Stomach (tissue), 8 donors: ENCODE measurements at regions not wholly inside any gene's neighbourhood (a gene's known extent, or its start where the extent isn't known, plus 50 kb on each side); places are given as distances from the start of the nearest gene placed in this dataset.
A peak's percentile ranks its signal among the peaks of the same experiment; 100 is the strongest.

Source experiments
- DNase-seq, 2 donors: peaks; one replicate each; pipeline versions ENCODE4 v3.0.0 to v3.0.0-alpha.2; 2013 to 2019
- H3K27ac ChIP-seq, 5 donors: fragments of 200-600 bp in 4 of 5; sonication (generic) in 4 of 5; one replicate each; pipeline ENCODE4 v1.5.1; 2013 to 2019; ENCODE audit warnings: mild to moderate bottlenecking in 1 of 5, moderate library complexity in 1 of 5
- H3K27me3 ChIP-seq, 3 donors: fragments of 200-600 bp; sonication (generic); one replicate each; pipeline ENCODE4 v1.5.1; 2017 to 2019; ENCODE audit warnings: mixed run types in 1 of 3
- H3K36me3 ChIP-seq, 4 donors: fragments of 200-600 bp; sonication (generic); 1 replicate in 3 of 4; 2 replicates in 1 of 4; pipeline ENCODE4 v1.5.1; 2016 to 2019
- H3K4me1 ChIP-seq, 4 donors: fragments of 200-600 bp; sonication (generic); one replicate each; pipeline ENCODE4 v1.5.1; 2016 to 2019
- H3K4me3 ChIP-seq, 4 donors: fragments of 200-600 bp; sonication (generic) in 3 of 4; one replicate each; pipeline ENCODE4 v1.5.1; 2016 to 2019; ENCODE audit warnings: mild to moderate bottlenecking in 1 of 4
- H3K9me3 ChIP-seq, 4 donors: fragments of 200-600 bp; sonication (generic); one replicate each; pipeline ENCODE4 v1.5.1; 2016 to 2019
- CTCF ChIP-seq, 7 experiments: fragments of 450-650 bp in 4 of 7; fragments of 200-600 bp in 3 of 7; sonication (generic) in 3 of 7; IDR thresholded peaks; one replicate each; pipeline ENCODE4 v1.5.1; 2016 to 2019; ENCODE audit warnings: antibody characterized with exemption in 7 of 7, control low read depth in 2 of 7, mild to moderate bottlenecking in 1 of 7
- EP300 ChIP-seq: sonication (generic); formaldehyde crosslinking; IDR thresholded peaks from one replicate; pipeline ENCODE4 v1.6.1; 2017; ENCODE audit warnings: antibody characterized with exemption
- POLR2A ChIP-seq, 4 donors: fragments of 450-650 bp; IDR thresholded peaks; one replicate each; pipeline ENCODE4 v1.6.1; 2016; ENCODE audit warnings: antibody characterized with exemption in 4 of 4, control low read depth in 2 of 4, mild to moderate bottlenecking in 1 of 4, moderate library complexity in 1 of 4
- POLR2AphosphoS5 ChIP-seq, 3 donors: sonication (generic); formaldehyde crosslinking; IDR thresholded peaks; one replicate each; pipeline ENCODE4 v1.6.1; 2016; ENCODE audit warnings: antibody characterized with exemption in 3 of 3
- WGBS, 5 donors: extraction: QIAGEN DNeasy Blood & Tissue Kit in 3 of 5; methylation state at CpG; one replicate each; pipeline versions ENCODE4 v1.1.5 to v1.1.7; 2013 to 2018; 5-methylcytosine and 5-hydroxymethylcytosine counted together
- intact Hi-C: fragments of 100-400 bp; cut with DNase I; formaldehyde crosslinking; loops from one replicate; pipeline ENCODE4 v1.15.1; 2023; ENCODE audit warnings: low total_unique reads
- donor health status: healthy with polysubstance abuse.
- donor health status: Bipolar disorder and iron deficiency.
- donor health status: healthy.

- no peaks in the 10 kb centered on the region for H3K9me3 ChIP-seq
- H3K36me3 ChIP-seq = no peaks in the 10 kb centered on the region
- H3K27me3 ChIP-seq = no peaks in the 10 kb centered on the region
- H3K27ac ChIP-seq = no peak overlapping the region
- no peak overlapping the region for H3K4me3 ChIP-seq
- WGBS, 5 donors = 35 to 47% (median 39%) methylated on average over 12 of the region's 12 CpGs
- TF ChIP-seq POLR2AphosphoS5 (IDR thresholded peaks at IDR 0.05) (peak in 1 of 3 donors; percentile 12), POLR2A (IDR thresholded peaks at IDR 0.05) (no peak)
- peaks cover 0 to 18% (median 0%) of the 10 kb centered on the region in 4 donors for H3K4me1 ChIP-seq
- intact Hi-C loops = no loop called here
- DNase-seq = peak; percentile 27 to 70
Measured at GRCh38 chr2:136327162-136327852, 209.4 kb upstream of the CXCR4 start.

- DNase-seq = no peak
- Histone ChIP-seq H3K27me3 (no peaks in the 10 kb centered on the region), H3K9me3 (no peaks in the 10 kb centered on the region), H3K27ac (no peak overlapping the region), H3K36me3 (no peaks in the 10 kb centered on the region), H3K4me1 (peaks cover 0 to 18% (median 0%) of the 10 kb centered on the region in 4 donors), H3K4me3 (no peak overlapping the region)
- WGBS, 5 donors = 79 to 100% (median 92%) methylated on average over 1 of the region's 1 CpG
- intact Hi-C loops = no loop called here
- no peak for TF ChIP-seq EP300
- no peak for TF ChIP-seq POLR2A (IDR thresholded peaks at IDR 0.05)
- TF ChIP-seq POLR2AphosphoS5 (IDR thresholded peaks at IDR 0.05) = no peak
- no peak for TF ChIP-seq CTCF (IDR thresholded peaks at IDR 0.05)
Measured at GRCh38 chr2:136325844-136326331, 207.9 kb upstream of the CXCR4 start.

GRCh38 chr2:136324966-136325365 is 207.0 kb upstream of the CXCR4 start:
- no peak overlapping the region for H3K27ac ChIP-seq

GRCh38 chr2:136323935-136324334 is 206.0 kb upstream of the CXCR4 start:
- DNase-seq = no peak
- Histone ChIP-seq H3K27me3 (no peaks in the 10 kb centered on the region), H3K4me1 (peaks cover 0 to 18% (median 0%) of the 10 kb centered on the region in 4 donors), H3K9me3 (no peaks in the 10 kb centered on the region), H3K36me3 (no peaks in the 10 kb centered on the region), H3K27ac (no peak overlapping the region), H3K4me3 (no peak overlapping the region)
- intact Hi-C loops = no loop called here
- no peak for TF ChIP-seq CTCF (IDR thresholded peaks at IDR 0.05)
- WGBS, 5 donors = 81 to 85% (median 83%) methylated on average over 7 of the region's 7 CpGs

More at GRCh38 chr2:136324966-136325365, 207.0 kb upstream of the CXCR4 start:
- Histone ChIP-seq H3K9me3 (no peaks in the 10 kb centered on the region), H3K4me1 (peaks cover 0 to 18% (median 0%) of the 10 kb centered on the region in 4 donors), H3K36me3 (no peaks in the 10 kb centered on the region), H3K27me3 (no peaks in the 10 kb centered on the region), H3K4me3 (no peak overlapping the region)
- intact Hi-C loops = no loop called here
- WGBS, 5 donors = 58 to 66% (median 62%) methylated on average over 3 of the region's 3 CpGs
- no peak for DNase-seq
- TF ChIP-seq EP300 (no peak), POLR2AphosphoS5 (IDR thresholded peaks at IDR 0.05) (no peak), POLR2A (IDR thresholded peaks at IDR 0.05) (no peak), CTCF (IDR thresholded peaks at IDR 0.05) (no peak)

GRCh38 chr2:136323195-136323594 is 205.2 kb upstream of the CXCR4 start:
- H3K4me3 ChIP-seq = no peak overlapping the region
- 30 to 74% (median 41%) methylated on average over 3 of the region's 3 CpGs for WGBS, 5 donors

More at GRCh38 chr2:136323195-136323594, 205.2 kb upstream of the CXCR4 start:
- Histone ChIP-seq H3K27me3 (no peaks in the 10 kb centered on the region), H3K9me3 (no peaks in the 10 kb centered on the region), H3K27ac (no peak overlapping the region), H3K4me1 (peaks cover 0 to 18% (median 0%) of the 10 kb centered on the region in 4 donors), H3K36me3 (no peaks in the 10 kb centered on the region)
- no peak for DNase-seq
- intact Hi-C loops = no loop called here
- TF ChIP-seq EP300 = no peak
- no peak for TF ChIP-seq POLR2AphosphoS5 (IDR thresholded peaks at IDR 0.05)
- TF ChIP-seq POLR2A (IDR thresholded peaks at IDR 0.05) = no peak
- no peak for TF ChIP-seq CTCF (IDR thresholded peaks at IDR 0.05)
